ENCODE measurements at regions not wholly inside any gene's neighbourhood (a gene's known extent, or its start where the extent isn't known, plus 50 kb on each side); places are given as distances from the start of the nearest gene placed in this dataset.

DNA sequence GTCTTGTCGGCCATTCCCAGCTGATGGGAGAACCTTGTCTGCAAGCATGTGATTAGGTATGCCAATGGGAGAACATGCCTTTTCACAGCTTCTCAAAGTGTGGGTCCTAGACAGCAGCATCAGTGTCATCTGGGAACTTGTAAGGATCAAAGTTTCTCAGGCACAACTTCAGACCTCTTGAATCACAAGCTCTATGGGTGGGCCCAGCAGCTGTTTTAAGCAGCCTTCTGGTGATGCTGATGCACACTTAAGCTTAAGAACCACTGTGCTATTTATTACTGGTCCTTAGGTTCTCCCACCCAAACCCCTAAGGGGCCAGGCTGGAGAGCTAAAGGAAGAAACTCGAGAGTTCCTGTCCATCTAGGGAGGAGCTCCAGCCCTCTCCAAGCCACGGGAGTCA is 453.9 kb upstream of the PROK2 start:
- no peak for DNase-seq (ENCODE audit: low read depth in 4 of 6, low spot score in 6 of 6)
- Histone ChIP-seq H3K9me3 (ENCODE audit: control insufficient read depth, insufficient read depth, low read length) (no peaks in the 10 kb centered on the region), H3K4me1 (ENCODE audit: control insufficient read depth, insufficient read depth, low read length) (peaks cover 21% of the 10 kb centered on the region), H3K36me3 (ENCODE audit: control insufficient read depth, insufficient read depth, low read length) (no peaks in the 10 kb centered on the region), H3K4me3 (ENCODE audit: low read depth, low read length) (no peak overlapping the region), H3K27me3 (ENCODE audit: control insufficient read depth, insufficient read depth, low read length) (peaks cover 5% of the 10 kb centered on the region), H3K27ac (ENCODE audit: low read depth, low read length) (peak overlapping the region; percentile 12)
- 43% methylated on average over 1 of the region's 3 CpGs for WGBS (ENCODE audit: insufficient coverage)

DNA sequence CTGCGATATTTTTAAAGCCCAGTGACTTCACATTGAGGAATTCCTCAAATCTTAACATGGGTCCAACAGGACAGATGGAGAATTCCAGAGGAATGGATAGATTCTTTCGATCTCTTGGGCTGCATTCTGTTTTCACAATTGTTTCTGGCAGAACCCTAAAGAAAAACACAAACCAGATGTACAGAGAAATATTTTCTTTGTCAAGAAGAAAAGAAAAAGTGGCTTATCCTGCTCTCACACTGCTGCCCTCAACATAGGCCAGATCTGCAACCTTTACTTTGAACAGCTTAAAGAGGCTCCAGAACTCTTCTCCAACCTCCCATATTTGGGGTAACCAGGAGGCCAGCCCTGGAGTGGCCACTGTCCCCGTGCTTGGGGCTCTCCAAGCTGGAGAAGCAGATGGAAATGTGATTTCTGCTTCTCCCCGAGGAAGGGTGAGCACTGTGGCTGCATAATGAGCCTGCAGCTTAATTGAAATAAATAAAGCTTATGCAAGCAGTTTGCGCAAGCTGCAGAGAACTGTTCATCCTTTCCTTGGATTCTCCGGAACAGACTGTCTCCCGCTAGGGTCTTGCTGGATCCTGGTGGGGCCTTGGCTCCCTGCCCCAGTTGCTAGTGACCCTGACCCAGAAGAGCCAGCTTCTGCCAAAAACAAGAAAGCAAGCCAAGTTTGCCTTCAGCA is 453.2 kb upstream of the PROK2 start:
- peak in 2 of 6 donors; percentile 74 to 82 for DNase-seq (ENCODE audit: low read depth in 4 of 6, low spot score in 6 of 6)

DNA sequence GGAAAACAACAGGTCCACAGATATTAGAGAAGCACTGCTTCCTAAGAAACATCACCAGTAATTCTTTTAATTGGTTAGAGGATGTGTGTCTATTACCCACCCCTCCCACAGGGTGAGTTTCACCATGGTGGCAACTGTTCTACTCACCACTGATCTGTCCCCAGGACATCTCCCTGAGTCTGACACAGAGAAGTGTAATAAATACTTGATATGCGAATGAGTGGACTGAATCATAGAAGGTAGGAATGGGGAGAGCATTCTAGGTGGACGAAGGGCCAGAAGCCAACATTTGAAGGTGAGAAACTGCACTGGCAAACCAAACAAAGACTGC is 452.7 kb upstream of the PROK2 start:
- no peak overlapping the region for H3K4me3 ChIP-seq (ENCODE audit: low read depth, low read length)
- no peak overlapping the region for H3K27ac ChIP-seq (ENCODE audit: low read depth, low read length)
- 56% methylated on average over 1 of the region's 2 CpGs for WGBS (ENCODE audit: insufficient coverage)
- no peaks in the 10 kb centered on the region for H3K9me3 ChIP-seq (ENCODE audit: control insufficient read depth, insufficient read depth, low read length)
- no peak for DNase-seq (ENCODE audit: low read depth in 4 of 6, low spot score in 6 of 6)
- no peaks in the 10 kb centered on the region for H3K36me3 ChIP-seq (ENCODE audit: control insufficient read depth, insufficient read depth, low read length)
- H3K27me3 ChIP-seq (ENCODE audit: control insufficient read depth, insufficient read depth, low read length) = peaks cover 3% of the 10 kb centered on the region
- H3K4me1 ChIP-seq (ENCODE audit: control insufficient read depth, insufficient read depth, low read length) = peaks cover 26% of the 10 kb centered on the region

More for the DNA sequence above, 453.2 kb upstream of the PROK2 start:
- whole genome bisulfite sequencing (ENCODE audit: insufficient coverage) = 34% methylated on average over 6 of the region's 7 CpGs
- H3K27ac ChIP-seq (ENCODE audit: low read depth, low read length) = peak overlapping the region; percentile 29
- H3K36me3 ChIP-seq (ENCODE audit: control insufficient read depth, insufficient read depth, low read length) = no peaks in the 10 kb centered on the region
- no peak overlapping the region for H3K4me3 ChIP-seq (ENCODE audit: low read depth, low read length)
- peaks cover 24% of the 10 kb centered on the region for H3K4me1 ChIP-seq (ENCODE audit: control insufficient read depth, insufficient read depth, low read length)
- H3K9me3 ChIP-seq (ENCODE audit: control insufficient read depth, insufficient read depth, low read length) = no peaks in the 10 kb centered on the region
- H3K27me3 ChIP-seq (ENCODE audit: control insufficient read depth, insufficient read depth, low read length) = peaks cover 3% of the 10 kb centered on the region

DNA sequence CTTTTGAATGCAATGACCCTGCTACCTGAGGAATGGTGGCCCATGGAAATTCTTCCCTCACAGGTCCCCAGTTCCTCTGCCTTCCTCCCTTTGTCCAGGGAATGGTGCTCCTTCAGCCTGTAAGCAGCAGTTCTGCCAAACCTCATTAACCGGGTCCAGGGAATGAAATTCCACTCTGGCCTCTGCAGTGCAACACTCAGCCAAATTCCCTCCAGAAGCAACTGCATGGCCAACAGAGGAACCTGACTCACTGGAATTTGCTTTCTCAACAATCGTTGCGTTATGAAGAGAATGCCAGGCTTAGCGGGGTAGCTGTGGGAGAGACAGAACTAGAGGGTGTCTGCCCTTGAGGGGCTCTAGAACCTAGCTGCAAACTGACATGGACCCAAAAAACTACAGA is 449.4 kb upstream of the PROK2 start:
- no peaks in the 10 kb centered on the region for H3K36me3 ChIP-seq (ENCODE audit: control insufficient read depth, insufficient read depth, low read length)
- 44% methylated on average over 4 of the region's 4 CpGs for WGBS (ENCODE audit: insufficient coverage)
- DNase-seq (ENCODE audit: low read depth in 4 of 6, low spot score in 6 of 6) = peak in 1 of 6 donors; percentile 60
- H3K27ac ChIP-seq (ENCODE audit: low read depth, low read length) = no peak overlapping the region
- H3K27me3 ChIP-seq (ENCODE audit: control insufficient read depth, insufficient read depth, low read length) = no peaks in the 10 kb centered on the region
- no peaks in the 10 kb centered on the region for H3K9me3 ChIP-seq (ENCODE audit: control insufficient read depth, insufficient read depth, low read length)
- peaks cover 40% of the 10 kb centered on the region for H3K4me1 ChIP-seq (ENCODE audit: control insufficient read depth, insufficient read depth, low read length)
- H3K4me3 ChIP-seq (ENCODE audit: low read depth, low read length) = no peak overlapping the region

DNA sequence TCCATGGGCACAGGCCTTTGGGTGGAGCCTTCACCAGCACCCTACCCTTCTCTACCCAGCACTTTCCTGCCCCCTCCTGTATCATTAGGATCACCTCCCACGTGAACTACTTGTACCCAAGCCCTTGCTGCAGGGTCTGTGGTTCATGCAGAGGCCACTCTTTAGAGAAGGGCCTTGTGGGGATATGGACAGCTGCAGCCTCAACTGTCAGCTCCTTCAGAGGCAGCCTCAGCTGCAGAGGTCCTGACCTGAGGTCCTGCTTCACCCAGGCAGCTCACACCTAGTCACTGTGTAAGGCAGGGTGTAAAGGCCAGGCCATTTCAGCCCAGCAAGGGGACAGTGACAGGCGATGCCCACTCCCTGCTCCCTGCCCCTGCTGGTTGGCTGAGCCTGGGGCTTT is 448.6 kb upstream of the PROK2 start:
- 90% methylated on average over 2 of the region's 2 CpGs for WGBS (ENCODE audit: insufficient coverage)
- no peaks in the 10 kb centered on the region for H3K36me3 ChIP-seq (ENCODE audit: control insufficient read depth, insufficient read depth, low read length)
- no peaks in the 10 kb centered on the region for H3K27me3 ChIP-seq (ENCODE audit: control insufficient read depth, insufficient read depth, low read length)
- no peak for DNase-seq (ENCODE audit: low read depth in 4 of 6, low spot score in 6 of 6)
- no peak overlapping the region for H3K27ac ChIP-seq (ENCODE audit: low read depth, low read length)
- peaks cover 35% of the 10 kb centered on the region for H3K4me1 ChIP-seq (ENCODE audit: control insufficient read depth, insufficient read depth, low read length)
- no peaks in the 10 kb centered on the region for H3K9me3 ChIP-seq (ENCODE audit: control insufficient read depth, insufficient read depth, low read length)
- H3K4me3 ChIP-seq (ENCODE audit: low read depth, low read length) = no peak overlapping the region

DNA sequence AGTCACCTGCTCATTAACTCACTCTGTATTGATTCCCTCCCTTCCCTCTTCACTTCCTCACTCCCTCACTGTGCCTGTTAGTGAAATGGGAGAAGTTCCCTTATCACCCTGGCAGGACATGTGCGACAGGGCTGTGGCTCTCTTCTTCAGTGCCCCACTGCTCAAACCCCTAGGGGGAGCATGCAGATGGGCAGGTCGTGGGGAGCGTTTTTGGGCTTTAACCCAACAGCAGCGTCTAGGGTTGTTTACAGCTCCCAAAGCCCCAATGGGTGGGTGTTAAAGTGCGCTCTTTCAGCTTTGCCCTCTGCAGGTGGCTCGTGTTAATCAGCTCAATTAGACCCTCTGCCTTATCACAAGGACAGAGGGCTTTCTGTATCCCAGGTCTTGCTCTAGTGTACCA is 447.8 kb upstream of the PROK2 start:
- H3K4me1 ChIP-seq (ENCODE audit: control insufficient read depth, insufficient read depth, low read length) = peaks cover 29% of the 10 kb centered on the region
- no peaks in the 10 kb centered on the region for H3K9me3 ChIP-seq (ENCODE audit: control insufficient read depth, insufficient read depth, low read length)
- no peak overlapping the region for H3K4me3 ChIP-seq (ENCODE audit: low read depth, low read length)
- H3K36me3 ChIP-seq (ENCODE audit: control insufficient read depth, insufficient read depth, low read length) = no peaks in the 10 kb centered on the region
- no peaks in the 10 kb centered on the region for H3K27me3 ChIP-seq (ENCODE audit: control insufficient read depth, insufficient read depth, low read length)
- no peak overlapping the region for H3K27ac ChIP-seq (ENCODE audit: low read depth, low read length)
- no peak for DNase-seq (ENCODE audit: low read depth in 4 of 6, low spot score in 6 of 6)
- WGBS (ENCODE audit: insufficient coverage) = 80% methylated on average over 4 of the region's 6 CpGs

DNA sequence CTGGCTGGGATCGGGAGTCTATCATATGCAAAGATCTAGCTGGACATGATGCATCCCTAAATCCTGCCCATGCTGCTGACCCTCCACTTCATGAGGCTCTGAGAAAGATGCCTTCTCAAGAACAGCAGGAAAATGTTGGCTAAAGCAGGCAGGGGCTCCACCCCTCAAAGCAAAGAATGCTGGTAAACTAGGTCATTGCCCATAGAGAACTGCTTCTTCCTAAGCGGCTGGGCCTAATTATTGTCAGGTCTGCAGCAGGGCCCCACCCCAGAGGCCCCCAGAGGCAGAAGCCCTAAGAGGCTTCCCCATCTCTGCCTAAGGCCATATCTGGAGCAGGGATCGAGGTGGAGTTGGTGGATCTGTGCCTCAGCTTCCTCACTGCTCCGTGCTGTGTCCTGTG is 447.4 kb upstream of the PROK2 start:
- Histone ChIP-seq H3K27me3 (ENCODE audit: control insufficient read depth, insufficient read depth, low read length) (no peaks in the 10 kb centered on the region), H3K9me3 (ENCODE audit: control insufficient read depth, insufficient read depth, low read length) (no peaks in the 10 kb centered on the region), H3K4me3 (ENCODE audit: low read depth, low read length) (no peak overlapping the region), H3K27ac (ENCODE audit: low read depth, low read length) (no peak overlapping the region), H3K36me3 (ENCODE audit: control insufficient read depth, insufficient read depth, low read length) (no peaks in the 10 kb centered on the region), H3K4me1 (ENCODE audit: control insufficient read depth, insufficient read depth, low read length) (peaks cover 29% of the 10 kb centered on the region)
- no peak for DNase-seq (ENCODE audit: low read depth in 4 of 6, low spot score in 6 of 6)
- WGBS (ENCODE audit: insufficient coverage) = 90% methylated on average over 4 of the region's 4 CpGs

DNA sequence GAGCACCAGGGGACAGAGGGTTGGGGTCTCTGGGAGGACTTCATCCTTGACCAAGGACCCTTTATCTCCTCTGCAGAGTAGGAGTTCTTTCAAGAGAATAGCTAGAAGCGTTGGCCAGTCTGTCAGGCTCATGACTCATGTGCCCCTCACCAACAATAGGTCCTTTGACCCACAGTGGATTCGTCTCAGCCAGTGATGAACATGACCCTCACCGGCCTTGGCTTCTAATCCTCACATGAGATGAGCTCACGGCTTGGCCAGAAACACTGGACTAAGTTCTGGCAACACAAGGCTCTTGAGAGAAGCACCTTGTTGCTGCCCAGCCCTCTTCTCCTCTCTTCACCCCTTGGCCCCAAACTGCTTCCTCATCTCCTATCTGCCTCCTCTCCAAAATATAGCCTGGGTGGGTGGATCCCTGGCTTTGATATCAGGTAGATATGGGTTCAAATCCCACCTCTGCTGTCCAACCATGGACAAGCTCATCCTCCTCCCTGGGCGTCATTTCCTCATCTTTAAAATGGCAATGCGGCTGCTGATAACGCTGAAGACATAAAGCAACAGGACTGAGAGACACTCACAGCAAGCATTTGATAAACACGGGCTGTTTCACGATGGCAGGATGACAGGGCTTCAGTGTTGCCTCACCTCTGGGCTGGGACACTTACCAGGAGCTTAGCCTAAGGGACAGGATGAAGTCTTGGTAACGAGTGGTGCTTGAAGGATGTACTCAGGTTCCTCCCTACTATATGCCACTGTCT is 446.7 kb upstream of the PROK2 start:
- Histone ChIP-seq H3K4me3 (ENCODE audit: low read depth, low read length) (no peak overlapping the region), H3K27ac (ENCODE audit: low read depth, low read length) (no peak overlapping the region), H3K36me3 (ENCODE audit: control insufficient read depth, insufficient read depth, low read length) (no peaks in the 10 kb centered on the region), H3K9me3 (ENCODE audit: control insufficient read depth, insufficient read depth, low read length) (no peaks in the 10 kb centered on the region), H3K27me3 (ENCODE audit: control insufficient read depth, insufficient read depth, low read length) (no peaks in the 10 kb centered on the region), H3K4me1 (ENCODE audit: control insufficient read depth, insufficient read depth, low read length) (peaks cover 29% of the 10 kb centered on the region)
- DNase-seq (ENCODE audit: low read depth in 4 of 6, low spot score in 6 of 6) = no peak
- 79% methylated on average over 9 of the region's 10 CpGs for WGBS (ENCODE audit: insufficient coverage)

DNA sequence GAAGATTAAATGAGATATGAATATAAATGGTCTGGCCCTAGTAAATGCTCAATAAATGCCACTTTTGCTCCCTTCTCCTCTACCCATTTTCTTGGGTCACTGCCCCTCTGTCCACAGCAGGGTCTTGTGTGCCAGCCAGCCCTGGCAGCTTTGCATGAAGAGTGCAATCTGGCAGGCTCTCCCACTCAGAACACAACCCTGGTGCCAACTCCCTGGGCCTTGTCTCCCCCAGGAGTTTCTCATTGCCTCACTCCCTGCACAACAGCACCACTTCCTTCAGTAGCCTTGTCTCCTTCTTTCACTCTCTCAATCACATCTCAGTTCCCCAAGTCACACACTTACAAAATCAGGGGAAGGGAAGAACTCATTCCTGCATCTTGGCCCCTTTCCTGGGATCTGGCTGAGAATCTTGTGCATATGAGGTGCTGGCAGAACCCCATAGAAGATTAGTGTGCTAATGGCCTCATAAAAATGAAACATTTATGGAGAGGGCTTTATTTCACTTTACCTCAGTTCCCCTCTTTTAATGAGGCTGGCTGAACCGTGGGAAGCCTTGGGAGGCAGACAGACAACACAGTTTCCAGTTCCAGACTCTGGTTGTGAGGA is 445.9 kb upstream of the PROK2 start:
- Histone ChIP-seq H3K27ac (ENCODE audit: low read depth, low read length) (no peak overlapping the region), H3K36me3 (ENCODE audit: control insufficient read depth, insufficient read depth, low read length) (no peaks in the 10 kb centered on the region), H3K4me3 (ENCODE audit: low read depth, low read length) (no peak overlapping the region), H3K9me3 (ENCODE audit: control insufficient read depth, insufficient read depth, low read length) (no peaks in the 10 kb centered on the region), H3K4me1 (ENCODE audit: control insufficient read depth, insufficient read depth, low read length) (peaks cover 29% of the 10 kb centered on the region), H3K27me3 (ENCODE audit: control insufficient read depth, insufficient read depth, low read length) (no peaks in the 10 kb centered on the region)
- peak in 1 of 6 donors; percentile 60 for DNase-seq (ENCODE audit: low read depth in 4 of 6, low spot score in 6 of 6)
- 80% methylated on average over 1 of the region's 1 CpG for WGBS (ENCODE audit: insufficient coverage)

DNA sequence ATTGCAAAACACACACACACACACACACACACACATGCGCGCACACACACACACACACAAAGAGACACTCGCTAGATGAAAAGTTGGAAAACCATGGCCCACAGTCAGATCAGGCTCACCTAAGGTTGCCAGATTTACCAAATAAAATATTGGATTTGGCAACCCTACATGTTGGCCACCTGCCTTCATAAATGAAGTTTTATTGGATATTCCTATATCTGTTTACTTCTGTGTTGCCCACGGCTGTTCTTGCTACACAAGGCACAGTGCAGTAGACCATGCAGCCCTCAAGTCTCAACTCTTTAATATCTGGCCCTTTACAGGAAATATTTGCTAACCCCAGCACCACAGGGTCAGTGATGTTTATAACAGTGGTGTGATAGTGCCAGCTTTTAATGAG is 445.0 kb upstream of the PROK2 start:
- H3K27ac ChIP-seq (ENCODE audit: low read depth, low read length) = no peak overlapping the region
- peaks cover 29% of the 10 kb centered on the region for H3K4me1 ChIP-seq (ENCODE audit: control insufficient read depth, insufficient read depth, low read length)
- no peaks in the 10 kb centered on the region for H3K36me3 ChIP-seq (ENCODE audit: control insufficient read depth, insufficient read depth, low read length)
- no peaks in the 10 kb centered on the region for H3K27me3 ChIP-seq (ENCODE audit: control insufficient read depth, insufficient read depth, low read length)
- no peak for DNase-seq (ENCODE audit: low read depth in 4 of 6, low spot score in 6 of 6)
- no peak overlapping the region for H3K4me3 ChIP-seq (ENCODE audit: low read depth, low read length)
- H3K9me3 ChIP-seq (ENCODE audit: control insufficient read depth, insufficient read depth, low read length) = peaks cover 5% of the 10 kb centered on the region
- 80% methylated on average over 1 of the region's 4 CpGs for WGBS (ENCODE audit: insufficient coverage)
